Gastrocnemius medialis (tissue), 4 donors: ENCODE measurements at regions not wholly inside any gene's neighbourhood (a gene's known extent, or its start where the extent isn't known, plus 50 kb on each side); places are given as distances from the start of the nearest gene placed in this dataset.
"Not testable (repeated sequence)": the region's sequence is repeated elsewhere in the genome, so short reads cannot be mapped to it uniquely, and the experiment has no call there.

Experiments
- ATAC-seq, 2 donors: fragments of 150-250 bp; one replicate each; pipeline ENCODE4 v1.9.1; 2016
- DNase-seq, 2 donors: peaks; one replicate each; pipeline ENCODE4 v3.0.0-alpha.2; 2019
- H3K27ac ChIP-seq, 4 donors: fragments of 200-600 bp; sonication (generic); 1 replicate in 1 of 4; 2 replicates in 3 of 4; pipeline ENCODE4 v1.5.1; 2016 to 2018; ENCODE audit warnings: mild to moderate bottlenecking in 2 of 4, moderate library complexity in 1 of 4
- H3K27me3 ChIP-seq, 3 donors: fragments of 200-600 bp; sonication (generic) in 2 of 3; 1 replicate in 1 of 3; 2 replicates in 2 of 3; pipeline versions ENCODE4 v1.5.1 to v1.6.0; 2016 to 2019; ENCODE audit warnings: mild to moderate bottlenecking in 1 of 3, moderate library complexity in 1 of 3
- H3K36me3 ChIP-seq, 2 donors: fragments of 200-600 bp; sonication (generic) in 1 of 2; one replicate each; pipeline ENCODE4 v1.5.1; 2017 to 2018
- H3K4me1 ChIP-seq, 2 donors: fragments of 200-600 bp; sonication (generic) in 1 of 2; one replicate each; pipeline ENCODE4 v1.5.1; 2016 to 2017; ENCODE audit warnings: mild to moderate bottlenecking in 2 of 2
- H3K4me3 ChIP-seq, 4 donors: fragments of 200-600 bp; sonication (generic) in 3 of 4; 1 replicate in 1 of 4; 2 replicates in 3 of 4; pipeline ENCODE4 v1.5.1; 2016 to 2019; ENCODE audit warnings: mild to moderate bottlenecking in 2 of 4
- H3K9me3 ChIP-seq, 3 donors: fragments of 200-600 bp; sonication (generic) in 2 of 3; 1 replicate in 1 of 3; 2 replicates in 2 of 3; pipeline ENCODE4 v1.5.1; 2016 to 2019
- CTCF ChIP-seq, 5 experiments: fragments of 450-650 bp in 3 of 5; fragments of 200-600 bp in 2 of 5; sonication (generic) in 2 of 5; IDR thresholded peaks in 4 of 5; conservative IDR thresholded peaks in 1 of 5; 1 replicate in 4 of 5; 2 replicates in 1 of 5; pipeline ENCODE4 v1.5.1; 2016 to 2019; ENCODE audit warnings: antibody characterized with exemption in 5 of 5, mild to moderate bottlenecking in 3 of 5, moderate library complexity in 3 of 5
- POLR2A ChIP-seq, 2 donors: fragments of 450-650 bp; IDR thresholded peaks; one replicate each; pipeline ENCODE4 v1.6.1; 2017; ENCODE audit warnings: antibody characterized with exemption in 2 of 2, mild to moderate bottlenecking in 2 of 2, moderate library complexity in 2 of 2
- in situ Hi-C, 4 donors: fragments of 200-750 bp; cut with MboI; loops; one replicate each; pipeline versions ENCODE4 v1.15.0 to v1.8.0; 2017; ENCODE audit warnings: low sequenced_read_pairs in 4 of 4
- intact Hi-C: fragments of 100-400 bp; cut with DNase I; formaldehyde crosslinking; loops from one replicate; pipeline ENCODE4 v1.15.1; 2023; ENCODE audit warnings: low total_unique reads

- TF ChIP-seq CTCF (IDR thresholded peaks at IDR 0.05 in 4 of 5, conservative IDR thresholded peaks at IDR 0.05 in 1 of 5) (no peak), POLR2A (IDR thresholded peaks at IDR 0.05) (no peak)
- H3K9me3 ChIP-seq, result no peaks in the 10 kb centered on the region
- no peak for DNase-seq
- intact Hi-C loops, result no loop called here
- in situ Hi-C loops, result no loop called here
- no peaks in the 10 kb centered on the region for H3K27me3 ChIP-seq
- H3K36me3 ChIP-seq, result no peaks in the 10 kb centered on the region
- peaks cover 0 to 7% of the 10 kb centered on the region in 2 donors for H3K4me1 ChIP-seq
- H3K4me3 ChIP-seq, result no peak overlapping the region
- no peak overlapping the region for H3K27ac ChIP-seq
- ATAC-seq, result no peak
Observed at GRCh38 chr2:12490641-12491040, 226.1 kb upstream of the TRIB2 start.

- H3K4me3 ChIP-seq, H3K27ac ChIP-seq, H3K36me3 ChIP-seq, H3K27me3 ChIP-seq, H3K9me3 ChIP-seq, ATAC-seq, in situ Hi-C loops, intact Hi-C loops, H3K4me1 ChIP-seq, DNase-seq: not testable (repeated sequence)
Observed at GRCh38 chr2:12492360-12492759, 224.4 kb upstream of the TRIB2 start.

GRCh38 chr2:12493031-12493513 lies 223.7 kb upstream of the TRIB2 start:
- Histone ChIP-seq H3K27me3 (no peaks in the 10 kb centered on the region), H3K4me3 (no peak overlapping the region), H3K27ac (no peak overlapping the region), H3K4me1 (peaks cover 0 to 4% of the 10 kb centered on the region in 2 donors), H3K36me3 (no peaks in the 10 kb centered on the region), H3K9me3 (no peaks in the 10 kb centered on the region)
- in situ Hi-C loops (no loop called here), intact Hi-C loops (no loop called here)
- no peak for TF ChIP-seq CTCF (IDR thresholded peaks at IDR 0.05 in 4 of 5, conservative IDR thresholded peaks at IDR 0.05 in 1 of 5)
- TF ChIP-seq POLR2A (IDR thresholded peaks at IDR 0.05), result no peak
- no peak for DNase-seq
- no peak for ATAC-seq

- ATAC-seq (no peak), DNase-seq (no peak)
- Histone ChIP-seq H3K36me3 (no peaks in the 10 kb centered on the region), H3K27ac (no peak overlapping the region), H3K4me1 (no peaks in the 10 kb centered on the region), H3K9me3 (no peaks in the 10 kb centered on the region), H3K27me3 (no peaks in the 10 kb centered on the region), H3K4me3 (no peak overlapping the region)
- intact Hi-C loops (no loop called here), in situ Hi-C loops (no loop called here)
- no peak for TF ChIP-seq POLR2A (IDR thresholded peaks at IDR 0.05)
Observed at GRCh38 chr2:12495247-12495868, 221.4 kb upstream of the TRIB2 start.

- TF ChIP-seq CTCF (IDR thresholded peaks at IDR 0.05 in 4 of 5, conservative IDR thresholded peaks at IDR 0.05 in 1 of 5) (no peak), POLR2A (IDR thresholded peaks at IDR 0.05) (no peak)
- Histone ChIP-seq H3K9me3 (no peaks in the 10 kb centered on the region), H3K36me3 (no peaks in the 10 kb centered on the region), H3K4me1 (peaks cover 0 to 4% of the 10 kb centered on the region in 2 donors), H3K27ac (no peak overlapping the region), H3K27me3 (no peaks in the 10 kb centered on the region), H3K4me3 (no peak overlapping the region)
- in situ Hi-C loops (no loop called here), intact Hi-C loops (no loop called here)
- DNase-seq, result no peak
- ATAC-seq, result no peak
Observed at GRCh38 chr2:12498286-12498685, 218.4 kb upstream of the TRIB2 start.

GRCh38 chr2:12498704-12499103 lies 218.0 kb upstream of the TRIB2 start:
- no peaks in the 10 kb centered on the region for H3K9me3 ChIP-seq
- in situ Hi-C loops, result no loop called here
- intact Hi-C loops, result no loop called here
- no peaks in the 10 kb centered on the region for H3K36me3 ChIP-seq
- H3K27me3 ChIP-seq, result no peaks in the 10 kb centered on the region
- TF ChIP-seq CTCF (IDR thresholded peaks at IDR 0.05 in 4 of 5, conservative IDR thresholded peaks at IDR 0.05 in 1 of 5), result no peak
- no peak for TF ChIP-seq POLR2A (IDR thresholded peaks at IDR 0.05)
- no peak overlapping the region for H3K4me3 ChIP-seq
- H3K27ac ChIP-seq, result no peak overlapping the region
- ATAC-seq (peak in 1 of 2 donors; percentile 30), DNase-seq (no peak)
- H3K4me1 ChIP-seq, result peaks cover 0 to 4% of the 10 kb centered on the region in 2 donors
